OCI-LY7 (cell line): ENCODE measurements at regions not wholly inside any gene's neighbourhood (a gene's known extent, or its start where the extent isn't known, plus 50 kb on each side); places are given as distances from the start of the nearest gene placed in this dataset.
A peak's percentile ranks its signal among the peaks of the same experiment; 100 is the strongest.

ENCODE experiments used
- CTCF ChIP-seq: fragments of 200-600 bp; sonication (generic); conservative IDR thresholded peaks from 2 replicates; pipeline ENCODE4 v1.5.1; 2014; ENCODE audit warnings: mild to moderate bottlenecking, antibody characterized with exemption, low read length, moderate library complexity, mixed read lengths
- EZH2phosphoT487 ChIP-seq: fragments of 200-600 bp; sonication (generic); IDR thresholded peaks from 2 replicates; pipeline ENCODE4 v1.6.1; 2018; ENCODE audit warnings: low read depth, borderline replicate concordance, mild to moderate bottlenecking, mixed run types, antibody characterized with exemption, low read length, moderate library complexity, mixed read lengths

- peak; percentile 78 for TF ChIP-seq CTCF
- TF ChIP-seq EZH2phosphoT487, result no peak
Measured at GRCh38 chr2:137910641-137911040, 53.6 kb upstream of the HNMT start.
